Superior temporal gyrus (tissue), 1 donor: ENCODE measurements at regions not wholly inside any gene's neighbourhood (a gene's known extent, or its start where the extent isn't known, plus 50 kb on each side); places are given as distances from the start of the nearest gene placed in this dataset.
"Not testable (repeated sequence)": the region's sequence is repeated elsewhere in the genome, so short reads cannot be mapped to it uniquely, and the experiment has no call there.

Experiments used
- DNase-seq: peaks from one replicate; pipeline ENCODE4 v3.0.0-alpha.2; 2016; ENCODE audit errors: extremely low spot score

- no peak for DNase-seq
Observed at GRCh38 chr14:83172363-83172762, 1638.7 kb upstream of the SEL1L start.

GRCh38 chr14:83173687-83174086, 1640.0 kb upstream of the SEL1L start:
- DNase-seq, result no peak

DNA sequence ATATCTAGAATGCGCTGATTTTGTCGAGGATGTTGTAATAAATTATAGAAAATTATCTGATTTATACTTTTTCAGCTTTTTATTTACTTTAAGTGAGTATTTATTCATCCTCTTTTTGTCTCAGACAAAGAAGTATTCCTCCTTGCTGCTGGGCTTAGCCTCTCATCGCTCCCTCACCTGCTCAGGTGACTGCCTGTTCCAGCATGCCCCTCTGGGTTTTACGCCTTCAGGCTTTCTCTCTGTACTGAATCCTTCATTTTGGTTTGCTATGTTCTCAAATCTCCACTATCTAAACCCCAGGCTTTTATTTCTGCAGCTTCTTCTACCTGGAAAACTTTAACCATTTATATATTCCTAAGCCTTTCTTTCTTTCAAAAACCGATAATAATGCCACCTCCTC, 1650.9 kb upstream of the SEL1L start:
- DNase-seq, result no peak

- not testable (repeated sequence) for DNase-seq
Observed at GRCh38 chr14:83188311-83188710, 1654.7 kb upstream of the SEL1L start.

- no peak for DNase-seq
Observed at GRCh38 chr14:83196236-83196635, 1662.6 kb upstream of the SEL1L start.

DNA sequence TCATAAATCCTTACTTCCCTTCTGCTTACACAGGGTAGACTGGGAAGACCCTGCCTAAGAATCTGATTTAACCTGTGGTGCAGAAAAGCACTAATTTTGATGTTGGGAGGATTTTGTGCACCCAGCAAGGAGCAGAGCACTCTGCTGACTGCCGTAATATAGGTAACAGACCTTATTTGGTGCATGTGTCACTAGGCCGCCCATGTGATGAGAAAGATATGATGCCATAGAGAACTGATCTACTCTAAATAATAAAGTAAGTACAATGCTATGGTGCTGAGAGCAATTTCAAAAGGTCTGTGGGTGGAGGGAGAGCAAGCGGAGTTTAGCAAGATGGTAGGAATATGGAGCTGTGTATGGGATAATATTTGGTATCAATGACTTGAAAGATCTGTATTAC, 1663.6 kb upstream of the SEL1L start:
- DNase-seq, result no peak

- no peak for DNase-seq
Observed at GRCh38 chr14:83207550-83207949, 1673.9 kb upstream of the SEL1L start.

- DNase-seq, result no peak
Observed at GRCh38 chr14:83208341-83208740, 1674.7 kb upstream of the SEL1L start.

DNA sequence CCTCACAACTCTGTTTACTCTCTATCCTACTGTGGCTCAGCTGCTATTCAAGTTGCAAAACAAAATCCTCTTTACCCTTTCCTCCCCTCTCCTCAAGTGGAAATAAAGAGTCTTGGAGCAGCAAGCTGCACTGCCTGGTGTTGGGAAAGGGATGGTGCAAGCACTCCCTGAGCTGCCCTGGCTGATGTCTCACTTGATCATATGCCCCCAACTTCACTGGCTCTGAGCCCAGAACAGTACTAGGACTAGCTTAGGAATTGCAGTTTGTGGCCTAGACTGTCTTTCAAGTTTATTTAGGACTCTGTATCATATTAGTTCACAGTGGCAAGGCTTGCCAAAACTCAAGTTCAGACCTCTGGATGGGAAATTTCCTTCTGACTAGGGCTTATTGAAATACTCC, 1683.8 kb upstream of the SEL1L start:
- DNase-seq, result no peak

DNA sequence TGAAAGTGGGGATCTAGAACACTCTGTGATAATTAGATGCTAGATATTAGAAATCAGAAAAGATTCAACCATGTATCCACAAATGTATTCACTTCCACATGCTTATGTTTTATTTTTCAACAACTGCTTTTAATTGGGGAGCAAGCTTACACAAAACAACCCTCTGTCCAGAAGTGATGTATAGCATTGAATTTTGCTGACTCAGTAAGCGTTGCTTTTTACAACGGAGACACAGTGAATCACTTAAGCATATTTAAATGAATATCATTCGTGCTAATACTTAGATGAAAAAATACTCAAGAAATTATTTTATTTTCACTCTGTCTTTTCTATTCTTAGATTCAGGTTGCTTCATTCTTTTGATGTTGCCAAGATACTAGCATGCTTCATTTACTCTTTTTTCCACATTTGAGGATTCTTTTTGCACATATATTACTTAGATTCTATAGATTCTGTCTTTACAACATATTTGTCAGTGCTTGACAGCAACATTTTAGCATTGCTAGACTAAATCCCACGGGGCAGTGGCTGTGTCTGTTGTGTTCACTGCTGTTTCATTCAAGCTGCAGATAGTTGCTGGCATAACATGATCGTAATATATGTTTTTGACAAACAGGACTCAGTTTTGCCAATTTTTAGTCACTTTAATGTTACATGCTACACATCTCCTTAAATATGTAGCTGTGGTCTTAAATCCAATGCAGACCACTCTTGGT, 1714.4 kb upstream of the SEL1L start:
- no peak for DNase-seq

DNA sequence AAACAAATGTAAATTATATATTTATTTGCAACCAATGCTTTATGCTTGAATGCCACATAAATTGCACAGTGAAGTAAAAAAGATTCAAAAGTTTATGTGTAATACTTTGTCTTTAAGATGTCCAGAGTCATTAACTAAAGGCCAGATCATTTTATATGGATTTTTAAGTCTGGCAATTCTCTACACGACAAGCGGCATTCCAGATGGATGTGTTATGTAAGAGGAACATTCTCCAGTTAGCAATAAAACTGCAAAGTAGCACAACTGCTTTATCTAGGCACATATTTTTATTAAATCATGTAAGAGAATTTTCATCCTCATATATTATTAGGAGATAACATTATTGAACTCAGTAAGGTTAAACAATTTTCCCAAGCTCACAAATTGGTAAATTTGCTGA, 1717.7 kb upstream of the SEL1L start:
- DNase-seq, result peak; percentile 43

DNA sequence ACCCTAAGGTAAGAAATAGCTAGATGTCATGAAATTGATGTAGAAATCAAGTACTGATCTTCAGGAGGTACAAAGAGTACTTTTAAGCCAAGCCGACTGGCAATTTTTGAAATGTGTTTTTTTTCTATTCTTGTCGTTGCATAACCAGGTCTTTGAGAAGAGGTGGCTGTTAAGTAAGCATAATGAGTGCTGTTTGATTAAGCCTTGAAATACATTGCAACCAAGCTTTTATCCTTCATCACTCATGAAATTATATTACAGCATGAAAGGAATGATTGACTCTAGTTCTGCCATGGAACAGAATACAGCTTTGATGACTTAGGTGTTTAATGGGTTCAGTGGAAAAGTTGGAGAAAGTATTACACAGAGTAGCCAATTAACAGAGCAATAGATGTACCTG, 1720.2 kb upstream of the SEL1L start:
- DNase-seq, result no peak

GRCh38 chr14:83255015-83255726, 1721.5 kb upstream of the SEL1L start:
- DNase-seq, result no peak

DNA sequence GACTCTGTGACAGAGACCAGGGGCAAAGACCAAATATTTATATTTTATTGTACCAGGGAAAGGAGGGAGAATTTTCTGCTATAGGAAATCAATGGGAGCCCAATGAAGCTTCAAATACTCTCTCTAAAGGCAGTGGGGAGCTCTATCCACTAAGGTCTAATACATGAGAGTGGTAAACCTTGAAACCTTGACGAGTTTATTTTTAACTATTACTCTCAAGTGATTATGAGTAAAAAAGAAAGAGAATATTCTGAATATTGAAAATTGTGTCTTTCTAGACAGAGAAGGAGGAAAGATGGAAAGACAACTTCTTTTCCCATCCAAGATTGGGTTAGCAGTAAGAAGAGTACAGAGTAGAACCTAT, 1722.1 kb upstream of the SEL1L start:
- no peak for DNase-seq

- no peak for DNase-seq
Observed at GRCh38 chr14:83257466-83258439, 1724.1 kb upstream of the SEL1L start.

GRCh38 chr14:83260751-83261150, 1727.1 kb upstream of the SEL1L start:
- no peak for DNase-seq

DNA sequence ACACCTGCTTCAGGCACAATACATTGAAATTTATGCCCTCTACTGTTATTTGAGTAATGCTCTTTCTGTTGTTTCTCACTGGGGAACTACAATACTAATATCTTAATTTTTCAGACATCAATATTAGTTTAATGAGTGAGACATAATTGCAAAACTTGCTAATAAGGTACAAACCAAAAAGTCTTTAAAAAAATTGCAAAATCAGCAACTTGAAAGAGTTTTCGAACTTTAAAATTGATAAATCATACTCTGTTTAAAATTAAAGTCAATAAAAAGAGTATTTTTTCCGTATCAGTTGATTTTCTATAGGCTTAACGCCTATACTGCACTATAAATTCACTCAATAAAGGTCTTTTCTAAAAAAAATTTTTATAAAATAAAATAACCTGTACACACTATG, 1735.9 kb upstream of the SEL1L start:
- DNase-seq, result no peak

DNA sequence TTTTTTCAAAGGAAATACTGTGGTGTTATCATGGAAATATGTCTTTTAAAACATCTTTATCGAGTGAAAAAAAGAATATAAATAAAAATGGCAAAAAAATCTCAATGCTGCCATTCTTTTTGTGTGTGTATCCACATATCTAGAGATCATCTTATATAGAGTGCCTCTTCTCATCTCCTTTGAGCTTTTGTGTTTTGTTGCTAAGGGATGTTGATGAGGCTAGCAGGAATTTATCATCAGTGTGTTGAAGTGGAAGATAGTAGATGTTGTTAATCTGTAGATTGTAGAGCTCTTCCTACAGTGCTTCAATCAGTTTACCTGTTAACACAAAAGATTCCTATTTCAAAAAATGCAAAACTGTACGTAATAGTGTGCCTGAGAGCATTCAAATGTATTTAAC, 1738.0 kb upstream of the SEL1L start:
- no peak for DNase-seq

DNA sequence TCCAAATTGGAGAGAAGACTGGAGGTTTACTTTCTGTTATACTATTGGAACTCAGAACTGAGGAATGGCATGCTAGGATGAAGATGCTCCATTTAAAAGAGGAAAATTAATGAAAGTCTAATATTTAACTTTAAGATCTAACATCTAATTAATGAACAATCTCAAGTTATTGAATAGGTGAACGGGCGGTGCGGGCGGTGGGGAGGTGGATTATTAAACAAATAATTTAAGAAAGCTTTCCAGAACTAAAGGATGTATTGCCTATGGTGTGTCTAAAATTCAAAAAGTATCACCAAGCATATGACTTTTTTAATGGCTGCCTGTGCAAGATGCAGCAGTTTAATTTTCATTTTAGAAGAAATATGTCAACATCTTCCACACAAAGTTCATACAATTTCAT, 1747.1 kb upstream of the SEL1L start:
- DNase-seq, result no peak

DNA sequence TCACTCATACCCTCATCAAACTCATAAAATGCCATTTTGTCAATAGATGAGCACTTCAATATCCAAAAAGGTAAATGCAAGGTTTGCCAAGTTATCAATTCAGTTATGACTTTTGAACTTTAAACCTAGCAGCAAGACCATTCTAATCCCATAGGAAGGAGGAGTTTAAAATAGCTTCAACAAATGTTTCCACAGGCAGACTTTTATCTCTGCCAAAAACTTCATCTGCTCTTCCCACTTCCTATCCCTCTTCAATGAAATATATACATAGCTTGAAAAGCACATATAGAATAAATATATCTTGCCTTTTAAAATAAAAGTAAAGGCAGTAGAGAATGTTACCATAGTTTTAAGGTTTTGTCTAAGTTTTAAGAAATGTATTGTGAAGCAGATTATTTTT, 1749.1 kb upstream of the SEL1L start:
- peak; percentile 26 for DNase-seq

GRCh38 chr14:83287300-83287699, 1753.6 kb upstream of the SEL1L start:
- no peak for DNase-seq

GRCh38 chr14:83289390-83289789, 1755.7 kb upstream of the SEL1L start:
- DNase-seq, result no peak
